DND-41 (cell line): ENCODE measurements at regions not wholly inside any gene's neighbourhood (a gene's known extent, or its start where the extent isn't known, plus 50 kb on each side); places are given as distances from the start of the nearest gene placed in this dataset.

Experiments used
- EZH2 ChIP-seq: IDR thresholded peaks from 3 replicates; pipeline ENCODE4 v1.6.1; 2012; ENCODE audit warnings: borderline replicate concordance, low read depth, mild to moderate bottlenecking, moderate library complexity, low read length, inconsistent platforms; ENCODE audit not compliant: severe bottlenecking
- TF ChIP-seq, protein P1 (sequence below): IDR thresholded peaks from 2 replicates; pipeline ENCODE4 v1.5.1; 2012; ENCODE audit warnings: borderline replicate concordance, low read length, moderate library complexity, mild to moderate bottlenecking; ENCODE audit not compliant: poor library complexity, severe bottlenecking; ENCODE audit errors: extremely low read depth

DNA sequence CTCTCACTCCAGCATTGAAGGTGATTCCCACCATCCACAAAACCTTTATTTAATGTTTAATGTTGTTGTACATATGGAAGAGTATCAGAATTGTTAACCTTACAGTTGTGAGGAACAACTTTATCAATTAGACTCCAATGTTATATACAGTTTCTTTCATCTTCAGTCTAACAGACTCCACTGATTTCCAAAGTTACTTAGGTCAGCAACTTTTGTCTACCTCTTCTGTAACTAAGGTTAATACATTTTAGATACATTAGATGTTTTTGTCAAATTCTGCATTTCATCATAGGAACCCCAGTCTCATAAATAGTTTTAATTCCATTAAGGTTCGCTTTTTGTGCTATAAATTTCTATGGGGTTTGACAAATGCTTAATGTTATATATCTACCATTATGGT, 223.9 kb upstream of the POM121L12 start:
- TF ChIP-seq, protein P1, sequence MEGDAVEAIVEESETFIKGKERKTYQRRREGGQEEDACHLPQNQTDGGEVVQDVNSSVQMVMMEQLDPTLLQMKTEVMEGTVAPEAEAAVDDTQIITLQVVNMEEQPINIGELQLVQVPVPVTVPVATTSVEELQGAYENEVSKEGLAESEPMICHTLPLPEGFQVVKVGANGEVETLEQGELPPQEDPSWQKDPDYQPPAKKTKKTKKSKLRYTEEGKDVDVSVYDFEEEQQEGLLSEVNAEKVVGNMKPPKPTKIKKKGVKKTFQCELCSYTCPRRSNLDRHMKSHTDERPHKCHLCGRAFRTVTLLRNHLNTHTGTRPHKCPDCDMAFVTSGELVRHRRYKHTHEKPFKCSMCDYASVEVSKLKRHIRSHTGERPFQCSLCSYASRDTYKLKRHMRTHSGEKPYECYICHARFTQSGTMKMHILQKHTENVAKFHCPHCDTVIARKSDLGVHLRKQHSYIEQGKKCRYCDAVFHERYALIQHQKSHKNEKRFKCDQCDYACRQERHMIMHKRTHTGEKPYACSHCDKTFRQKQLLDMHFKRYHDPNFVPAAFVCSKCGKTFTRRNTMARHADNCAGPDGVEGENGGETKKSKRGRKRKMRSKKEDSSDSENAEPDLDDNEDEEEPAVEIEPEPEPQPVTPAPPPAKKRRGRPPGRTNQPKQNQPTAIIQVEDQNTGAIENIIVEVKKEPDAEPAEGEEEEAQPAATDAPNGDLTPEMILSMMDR: no peak
- TF ChIP-seq EZH2: no peak
